ENCODE measurements at regions not wholly inside any gene's neighbourhood (a gene's known extent, or its start where the extent isn't known, plus 50 kb on each side); places are given as distances from the start of the nearest gene placed in this dataset.

- TF ChIP-seq POLR2AphosphoS5 (IDR thresholded peaks at IDR 0.05; ENCODE audit: low read depth, low read length) = no peak
- TF ChIP-seq ATF2 (IDR thresholded peaks at IDR 0.05; ENCODE audit: low read length) = no peak
- TF ChIP-seq GABPA (IDR thresholded peaks at IDR 0.05; ENCODE audit: borderline replicate concordance, insufficient read depth, low read length) = no peak
- no peak for TF ChIP-seq RXRA (IDR thresholded peaks at IDR 0.05; ENCODE audit: insufficient read depth, low read depth, low read length)
- no peak for TF ChIP-seq SP1 (IDR thresholded peaks at IDR 0.05; ENCODE audit: low read depth, low read length)
Observed at GRCh38 chr10:25852364-25852941, 81.6 kb upstream of the MYO3A start.
